Progenitor cell of endocrine pancreas (in vitro differentiated cells): ENCODE measurements at regions not wholly inside any gene's neighbourhood (a gene's known extent, or its start where the extent isn't known, plus 50 kb on each side); places are given as distances from the start of the nearest gene placed in this dataset.

Source experiments
- DNase-seq: peaks from one replicate; pipeline ENCODE4 v3.0.0; 2021; ENCODE audit warnings: low spot score; ENCODE audit not compliant: unreplicated experiment
- H3K27ac Mint-ChIP-seq: 2 replicates; pipeline ENCODE4 v1.8.0; 2021; ENCODE audit warnings: mild to moderate bottlenecking, moderate library complexity, mixed read lengths
- H3K27me3 Mint-ChIP-seq: 2 replicates; pipeline ENCODE4 v1.8.0; 2021; ENCODE audit warnings: mixed read lengths
- H3K36me3 Mint-ChIP-seq: 2 replicates; pipeline ENCODE4 v1.8.0; 2022; ENCODE audit warnings: mixed read lengths; ENCODE audit not compliant: insufficient read depth
- H3K4me1 Mint-ChIP-seq: 2 replicates; pipeline ENCODE4 v1.8.0; 2021; ENCODE audit warnings: low read depth, mixed read lengths
- H3K4me3 Mint-ChIP-seq: 2 replicates; pipeline ENCODE4 v1.8.0; 2021; ENCODE audit warnings: low read depth, mild to moderate bottlenecking, moderate library complexity, mixed read lengths
- H3K9me3 Mint-ChIP-seq: 2 replicates; pipeline ENCODE4 v1.8.0; 2021; ENCODE audit warnings: low read depth, mixed read lengths
- CTCF ChIP-seq: fragments of 200-600 bp; sonication (generic); IDR thresholded peaks from one replicate; pipeline ENCODE4 v1.5.0; 2021; ENCODE audit warnings: antibody characterized with exemption, mild to moderate bottlenecking; ENCODE audit not compliant: unreplicated experiment

GRCh38 chr4:111664308-111664945, 480.8 kb upstream of the FAM241A start:
- no peak overlapping the region for H3K4me3 Mint-ChIP-seq
- H3K4me1 Mint-ChIP-seq: peaks cover 6% of the 10 kb centered on the region
- H3K9me3 Mint-ChIP-seq: peaks cover 4% of the 10 kb centered on the region
- no peak for DNase-seq
- H3K36me3 Mint-ChIP-seq: no peaks in the 10 kb centered on the region
- no peak for TF ChIP-seq CTCF
- H3K27ac Mint-ChIP-seq: no peak overlapping the region
- no peaks in the 10 kb centered on the region for H3K27me3 Mint-ChIP-seq

GRCh38 chr4:111666826-111667360, 478.4 kb upstream of the FAM241A start:
- H3K36me3 Mint-ChIP-seq: no peaks in the 10 kb centered on the region
- H3K27me3 Mint-ChIP-seq: no peaks in the 10 kb centered on the region
- no peak for TF ChIP-seq CTCF
- peaks cover 4% of the 10 kb centered on the region for H3K9me3 Mint-ChIP-seq
- H3K27ac Mint-ChIP-seq: no peak overlapping the region
- no peak overlapping the region for H3K4me3 Mint-ChIP-seq
- peaks cover 8% of the 10 kb centered on the region for H3K4me1 Mint-ChIP-seq
- DNase-seq: no peak

- no peak overlapping the region for H3K27ac Mint-ChIP-seq
- no peak overlapping the region for H3K4me3 Mint-ChIP-seq
- H3K27me3 Mint-ChIP-seq: no peaks in the 10 kb centered on the region
- H3K9me3 Mint-ChIP-seq: no peaks in the 10 kb centered on the region
- DNase-seq: no peak
- no peaks in the 10 kb centered on the region for H3K36me3 Mint-ChIP-seq
- peaks cover 16% of the 10 kb centered on the region for H3K4me1 Mint-ChIP-seq
- TF ChIP-seq CTCF: no peak
These were observed 473.5 kb upstream of the FAM241A start for GRCh38 chr4:111671756-111672155.

GRCh38 chr4:111675746-111676145, 469.5 kb upstream of the FAM241A start:
- Mint-ChIP-seq H3K27me3 (no peaks in the 10 kb centered on the region), H3K9me3 (peaks cover 3% of the 10 kb centered on the region), H3K27ac (no peak overlapping the region), H3K36me3 (no peaks in the 10 kb centered on the region), H3K4me3 (no peak overlapping the region), H3K4me1 (peaks cover 35% of the 10 kb centered on the region)
- TF ChIP-seq CTCF: no peak
- DNase-seq: no peak

- peaks cover 35% of the 10 kb centered on the region for H3K4me1 Mint-ChIP-seq
- H3K9me3 Mint-ChIP-seq: peaks cover 3% of the 10 kb centered on the region
- no peak for TF ChIP-seq CTCF
- no peak overlapping the region for H3K27ac Mint-ChIP-seq
- DNase-seq: no peak
- H3K27me3 Mint-ChIP-seq: no peaks in the 10 kb centered on the region
- H3K36me3 Mint-ChIP-seq: no peaks in the 10 kb centered on the region
- H3K4me3 Mint-ChIP-seq: no peak overlapping the region
These were observed 468.7 kb upstream of the FAM241A start for GRCh38 chr4:111676533-111676932.
